SU-DHL-6 (cell line): ENCODE measurements at regions not wholly inside any gene's neighbourhood (a gene's known extent, or its start where the extent isn't known, plus 50 kb on each side); places are given as distances from the start of the nearest gene placed in this dataset.

Experiments
- CTCF ChIP-seq: fragments of 200-600 bp; sonication (generic); IDR thresholded peaks from one replicate; pipeline ENCODE4 v1.5.1; 2017; ENCODE audit warnings: antibody characterized with exemption, mild to moderate bottlenecking, low read length, moderate library complexity; ENCODE audit not compliant: insufficient read depth, poor library complexity, severe bottlenecking
- EZH2phosphoT487 ChIP-seq: fragments of 200-600 bp; sonication (generic), shearing (Covaris generic); conservative IDR thresholded peaks from 2 replicates; pipeline ENCODE4 v1.6.1; 2018; ENCODE audit warnings: mild to moderate bottlenecking, antibody characterized with exemption, low read length, moderate library complexity, mixed read lengths

- TF ChIP-seq CTCF (no peak), EZH2phosphoT487 (no peak)
These were observed 377.7 kb upstream of the MGMT start for GRCh38 chr10:129089341-129089740.
